HL-60 (cell line): ENCODE measurements at regions not wholly inside any gene's neighbourhood (a gene's known extent, or its start where the extent isn't known, plus 50 kb on each side); places are given as distances from the start of the nearest gene placed in this dataset.

Experiments used
- CTCF ChIP-seq: IDR thresholded peaks from one replicate; pipeline ENCODE4 v1.5.1; 2011; ENCODE audit warnings: low read length, control low read depth, inconsistent platforms; ENCODE audit not compliant: insufficient read depth
- POLR2AphosphoS5 ChIP-seq: IDR thresholded peaks from 2 replicates; pipeline ENCODE4 v1.6.1; 2012; ENCODE audit warnings: low read depth
- REST ChIP-seq: IDR thresholded peaks from 2 replicates; pipeline ENCODE4 v1.6.1; 2012; ENCODE audit warnings: low read depth; ENCODE audit not compliant: insufficient replicate concordance

DNA sequence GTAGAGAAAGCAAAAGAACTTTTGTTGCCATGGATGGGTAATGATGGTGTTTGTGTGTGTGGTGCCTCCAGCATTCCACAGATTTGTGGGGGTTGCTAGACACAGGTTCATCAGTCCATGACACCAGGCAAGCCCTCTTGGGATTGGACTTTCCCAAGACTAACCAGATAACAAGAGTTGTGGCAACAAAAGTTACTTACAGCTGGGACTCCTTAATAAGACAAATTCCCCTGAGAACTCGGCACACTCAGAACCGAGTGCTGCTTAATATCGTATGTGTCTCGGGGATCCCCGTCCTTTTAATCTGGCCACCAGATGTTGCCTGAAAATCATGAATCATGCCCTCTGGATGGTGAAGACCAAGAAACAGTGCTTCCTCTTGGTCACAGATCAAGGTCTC is 193.3 kb downstream of the AJAP1 start:
- TF ChIP-seq CTCF: no peak
- no peak for TF ChIP-seq POLR2AphosphoS5
- TF ChIP-seq REST: no peak
